Keratinocyte (primary cell): ENCODE measurements at regions not wholly inside any gene's neighbourhood (a gene's known extent, or its start where the extent isn't known, plus 50 kb on each side); places are given as distances from the start of the nearest gene placed in this dataset.

Experiments
- CTCF ChIP-seq, 3 experiments: IDR thresholded peaks in 1 of 3; conservative IDR thresholded peaks in 1 of 3; optimal IDR thresholded peaks in 1 of 3; 2 replicates in 2 of 3; 3 replicates in 1 of 3; pipeline versions ENCODE3 to v1.5.1; 2011; ENCODE audit warnings: low read length in 3 of 3, mild to moderate bottlenecking in 3 of 3, moderate library complexity in 2 of 3, control low read depth in 1 of 3, inconsistent platforms in 1 of 3; ENCODE audit not compliant: insufficient read depth in 2 of 3; ENCODE audit errors: extremely low read depth in 1 of 3
- EZH2 ChIP-seq: IDR thresholded peaks from one replicate; pipeline ENCODE4 v1.6.1; 2012; ENCODE audit warnings: inconsistent platforms, mild to moderate bottlenecking, low read length, moderate library complexity

GRCh38 chr7:16266877-16267276, 154.5 kb downstream of the CRPPA start:
- TF ChIP-seq EZH2 (no peak), CTCF (optimal IDR thresholded peaks at IDR 0.05 in 1 of 3, IDR thresholded peaks at IDR 0.05 in 1 of 3, conservative IDR thresholded peaks at IDR 0.05 in 1 of 3; ENCODE audit: extremely low read depth in 1 of 3, insufficient read depth in 2 of 3, low read length in 3 of 3) (no peak)
